Spleen (tissue), 7 donors: ENCODE measurements at regions not wholly inside any gene's neighbourhood (a gene's known extent, or its start where the extent isn't known, plus 50 kb on each side); places are given as distances from the start of the nearest gene placed in this dataset.

Experiments
- CTCF ChIP-seq, 11 experiments: fragments of 200-600 bp in 7 of 11; fragments of 450-650 bp in 4 of 11; sonication (generic) in 4 of 11; IDR thresholded peaks in 8 of 11; conservative IDR thresholded peaks in 3 of 11; 1 replicate in 7 of 11; 2 replicates in 4 of 11; pipeline versions ENCODE4 v1.4.0 to v1.8.0; 2016 to 2021; ENCODE audit warnings: antibody characterized with exemption in 11 of 11, inconsistent platforms in 4 of 11, mild to moderate bottlenecking in 1 of 11
- POLR2A ChIP-seq, 3 donors: fragments of 450-650 bp; IDR thresholded peaks; one replicate each; pipeline ENCODE4 v1.5.1; 2017; ENCODE audit warnings: antibody characterized with exemption in 3 of 3, mild to moderate bottlenecking in 1 of 3
- POLR2AphosphoS5 ChIP-seq, 3 donors: sonication (generic); formaldehyde crosslinking; IDR thresholded peaks; one replicate each; pipeline ENCODE4 v1.5.1; 2017; ENCODE audit warnings: antibody characterized with exemption in 3 of 3
- donor health status: DM: no; HTN: no; CAD: no; lungs with moderate emphysema.
- donor health status: DM: no; HTN: no; CAD: no.
- donor health status: DM: no; HTN: no; CAD: no.

- no peak for TF ChIP-seq CTCF (IDR thresholded peaks at IDR 0.05 in 8 of 11, conservative IDR thresholded peaks at IDR 0.05 in 3 of 11)
- TF ChIP-seq POLR2AphosphoS5 (IDR thresholded peaks at IDR 0.05), result no peak
- no peak for TF ChIP-seq POLR2A (IDR thresholded peaks at IDR 0.05)
These were observed 120.3 kb upstream of the USP9X start for GRCh38 chrX:40964633-40965586.
